ENCODE measurements at regions not wholly inside any gene's neighbourhood (a gene's known extent, or its start where the extent isn't known, plus 50 kb on each side); places are given as distances from the start of the nearest gene placed in this dataset.
"Not testable (repeated sequence)": the region's sequence is repeated elsewhere in the genome, so short reads cannot be mapped to it uniquely, and the experiment has no call there.

DNA sequence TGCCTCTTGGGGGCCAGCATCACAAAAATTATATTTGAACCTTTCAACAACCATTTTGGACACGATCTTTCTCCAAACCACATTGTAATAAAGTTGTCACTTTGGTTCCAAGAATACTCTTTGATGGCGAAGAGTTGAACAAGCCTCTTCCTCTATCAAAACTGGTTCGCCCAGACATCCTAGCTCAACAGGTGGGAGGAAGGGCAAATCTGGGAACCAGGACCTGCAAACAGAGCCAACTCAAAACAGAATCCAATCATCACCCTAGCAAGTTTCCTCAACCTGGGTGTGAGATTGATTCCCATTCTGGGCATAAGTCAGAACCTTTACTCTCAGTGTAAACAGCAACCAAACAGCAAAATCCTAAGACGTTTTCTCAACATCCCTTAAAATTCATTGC is 141.2 kb upstream of the RREB1 start:
- no peak for DNase-seq (ENCODE audit: low read depth in 4 of 4, low spot score in 3 of 4)

DNA sequence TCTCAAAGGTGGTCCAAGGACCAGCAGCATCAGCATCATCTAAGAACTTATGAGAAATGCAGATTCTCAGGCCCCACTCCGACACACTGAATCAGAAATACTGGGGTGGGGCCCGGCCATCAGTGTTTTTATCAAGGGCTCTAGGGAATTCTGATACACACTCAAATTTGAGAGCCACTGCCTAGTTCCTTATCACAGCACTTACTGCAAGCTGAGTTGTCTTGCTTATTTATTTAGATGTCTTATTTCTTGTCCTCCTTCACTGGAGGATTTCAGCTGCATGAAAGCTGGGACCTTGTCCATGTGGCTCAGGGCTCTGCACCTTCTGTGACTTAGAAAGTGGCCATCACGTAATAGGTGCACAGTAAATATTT is 139.4 kb upstream of the RREB1 start:
- DNase-seq (ENCODE audit: low read depth in 4 of 4, low spot score in 3 of 4): no peak

DNA sequence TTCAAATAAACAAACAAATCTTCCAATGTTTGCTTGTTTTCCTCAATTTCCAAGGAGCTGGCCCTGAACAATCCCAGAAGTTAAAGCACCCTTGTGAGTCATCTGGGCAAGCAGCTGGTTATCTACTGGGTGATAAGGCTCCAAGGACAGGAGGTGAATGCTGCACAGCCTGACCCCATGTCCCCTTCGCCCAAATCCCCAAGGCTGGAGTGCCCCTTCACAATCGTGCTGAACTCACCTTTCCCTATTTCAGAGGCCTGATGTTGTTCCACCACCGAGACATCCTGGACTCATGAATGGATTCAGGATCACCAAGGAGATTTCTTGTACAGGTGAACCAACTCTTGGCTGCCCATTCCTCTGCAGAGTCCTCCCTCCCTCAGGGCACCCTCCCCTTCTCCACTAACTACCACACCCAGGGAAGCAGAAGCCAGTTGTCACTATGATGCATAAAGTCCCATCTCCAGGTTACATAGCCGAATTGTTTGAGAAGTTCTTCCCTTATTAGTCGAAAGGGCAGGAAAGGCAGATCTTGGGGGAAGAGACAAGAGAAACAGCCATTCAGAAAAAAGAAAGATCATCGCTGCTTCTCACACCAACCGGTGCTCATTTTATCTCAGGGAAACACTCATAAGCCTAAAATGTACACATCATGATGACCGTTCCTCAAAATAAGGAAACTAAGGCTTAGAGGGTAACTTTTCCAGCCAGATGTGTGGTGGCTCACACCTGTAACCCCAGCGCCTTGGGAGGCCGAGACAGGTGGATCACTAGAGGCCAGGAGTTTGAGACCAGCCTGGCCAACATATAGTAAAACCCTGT is 138.8 kb upstream of the RREB1 start:
- DNase-seq (ENCODE audit: low read depth in 4 of 4, low spot score in 3 of 4): no peak

DNA sequence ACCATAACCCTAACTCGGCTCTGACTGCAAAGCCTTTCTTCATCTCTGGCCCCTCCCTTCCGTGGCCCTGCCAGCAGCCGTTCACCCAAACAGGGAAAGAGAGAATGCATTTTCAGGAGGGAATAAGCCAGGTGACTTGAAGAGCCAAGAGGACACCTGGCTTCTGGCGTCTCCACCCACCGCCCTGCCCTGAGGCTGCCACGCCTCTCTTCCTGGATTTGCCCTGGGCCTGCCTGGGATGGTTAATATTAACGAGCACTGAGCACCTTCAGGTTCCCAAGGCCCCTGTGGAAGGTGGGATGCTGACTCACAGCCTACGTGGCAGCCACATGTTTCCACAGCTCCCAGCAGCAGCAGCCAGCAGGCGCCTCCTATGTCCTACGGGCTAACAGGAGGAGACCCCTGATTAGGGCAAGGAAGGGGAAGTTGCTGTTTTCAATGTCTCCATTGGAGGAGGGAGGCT is 138.0 kb upstream of the RREB1 start:
- peak in 3 of 4 donors; percentile 12 to 28 (median 22) for DNase-seq (ENCODE audit: low read depth in 4 of 4, low spot score in 3 of 4)

DNA sequence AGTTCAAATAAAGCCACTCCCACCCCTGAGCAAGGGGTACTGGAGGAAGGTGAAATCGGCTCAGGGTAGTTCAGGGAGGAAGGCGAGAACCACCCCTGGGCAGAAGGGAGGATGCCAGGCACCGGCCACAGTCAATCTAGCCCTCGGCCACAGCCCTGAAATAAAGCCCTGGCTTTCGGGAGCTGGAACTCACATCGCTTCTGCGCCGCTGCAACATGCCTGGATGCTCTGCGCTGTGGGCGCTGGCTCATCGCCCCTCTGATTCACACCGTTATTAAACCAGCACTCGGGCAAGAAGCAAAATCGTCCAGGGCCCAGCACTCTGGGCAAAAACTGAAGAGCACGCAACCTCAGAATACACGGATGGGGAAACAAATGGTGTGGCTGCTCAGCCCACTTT is 136.9 kb upstream of the RREB1 start:
- no peak for DNase-seq (ENCODE audit: low read depth in 4 of 4, low spot score in 3 of 4)

DNA sequence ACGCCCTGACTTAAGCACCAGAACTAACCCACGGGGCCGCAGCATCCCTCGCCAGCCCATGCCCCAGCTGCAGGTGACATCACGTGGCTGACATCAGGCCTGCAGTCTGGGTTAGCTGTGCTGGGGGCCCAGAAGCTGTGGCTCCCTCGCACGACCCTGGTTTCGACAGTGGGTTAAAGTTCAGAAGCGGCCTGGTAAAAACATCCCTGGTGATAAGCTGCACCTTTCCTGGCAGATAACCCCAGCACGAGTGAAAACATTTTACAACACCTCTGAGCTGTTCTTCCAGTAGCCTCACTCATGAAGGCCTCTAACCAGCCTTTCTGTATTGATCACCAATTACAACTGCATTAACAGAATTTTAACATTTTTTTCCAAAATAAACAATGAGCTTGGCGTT is 136.4 kb upstream of the RREB1 start:
- no peak for DNase-seq (ENCODE audit: low read depth in 4 of 4, low spot score in 3 of 4)

DNA sequence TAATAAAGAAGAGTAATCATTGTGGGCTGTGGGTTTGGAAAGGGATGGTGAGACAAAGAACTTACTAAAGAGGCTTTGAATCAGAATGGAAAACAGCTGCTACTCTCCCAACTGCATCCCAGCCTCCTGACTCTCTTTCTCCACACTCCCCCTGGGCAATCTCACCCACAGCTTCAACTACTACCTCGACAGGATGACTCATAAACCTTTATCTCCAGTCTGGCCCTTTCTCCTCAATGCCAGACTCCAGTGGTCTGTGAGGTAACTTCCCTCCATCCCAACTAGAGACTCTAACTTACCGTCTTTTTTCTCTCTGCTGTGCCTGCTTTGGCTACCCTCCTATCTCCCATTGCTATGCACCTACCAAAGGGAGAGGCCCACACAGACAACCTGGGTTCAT is 135.3 kb upstream of the RREB1 start:
- DNase-seq (ENCODE audit: low read depth in 4 of 4, low spot score in 3 of 4): no peak

DNA sequence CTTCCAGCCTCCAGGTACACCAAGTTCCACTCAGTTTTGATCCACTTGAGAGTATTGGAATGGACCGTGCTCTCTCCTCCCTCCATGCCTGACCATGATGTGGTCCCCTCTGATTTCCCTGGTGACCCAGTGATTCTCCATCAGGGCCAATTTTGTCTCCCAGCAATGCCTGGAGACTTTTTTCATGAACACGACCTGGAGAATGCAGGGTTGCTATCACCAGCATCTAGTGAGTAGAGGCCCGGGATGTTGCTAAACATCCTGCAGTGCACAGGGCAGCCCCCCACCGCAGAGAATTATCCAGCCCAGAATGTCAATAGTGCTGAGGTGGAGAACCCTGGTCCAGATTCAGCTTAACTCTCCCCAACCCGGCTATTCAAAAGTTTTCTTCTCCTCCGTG is 134.0 kb upstream of the RREB1 start:
- DNase-seq (ENCODE audit: low read depth in 4 of 4, low spot score in 3 of 4): no peak

DNA sequence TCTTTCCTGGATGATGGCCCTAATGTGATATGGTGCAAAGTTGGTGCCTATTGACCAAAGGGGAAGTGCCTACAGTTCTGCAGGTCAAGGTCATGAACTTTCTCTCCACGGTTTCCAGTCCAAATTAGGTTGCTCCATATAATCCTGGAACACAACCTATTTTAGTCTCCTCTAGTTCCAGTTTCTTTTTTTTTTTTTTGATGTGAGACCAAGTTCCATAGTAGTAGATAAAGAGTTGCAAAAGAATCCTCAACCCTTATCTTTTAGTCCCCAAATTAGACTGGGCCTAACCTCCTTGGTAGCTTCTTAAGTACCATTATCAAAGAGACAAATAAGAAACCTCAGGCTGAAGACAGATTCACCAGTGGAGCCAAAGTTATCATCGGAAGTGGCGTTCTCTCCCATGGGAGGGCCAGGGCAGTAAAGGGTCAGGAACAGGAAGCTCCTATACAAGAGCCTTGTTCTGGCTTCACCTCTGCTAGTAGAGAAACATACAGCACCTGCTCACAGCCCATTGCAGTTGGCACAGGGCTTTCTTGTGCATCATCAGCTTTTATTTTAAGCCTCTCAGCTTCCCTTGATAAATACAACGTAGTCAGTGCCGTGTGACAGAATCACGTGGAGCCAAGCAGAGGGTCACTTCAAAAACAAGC is 132.2 kb upstream of the RREB1 start:
- DNase-seq (ENCODE audit: low read depth in 4 of 4, low spot score in 3 of 4): no peak

DNA sequence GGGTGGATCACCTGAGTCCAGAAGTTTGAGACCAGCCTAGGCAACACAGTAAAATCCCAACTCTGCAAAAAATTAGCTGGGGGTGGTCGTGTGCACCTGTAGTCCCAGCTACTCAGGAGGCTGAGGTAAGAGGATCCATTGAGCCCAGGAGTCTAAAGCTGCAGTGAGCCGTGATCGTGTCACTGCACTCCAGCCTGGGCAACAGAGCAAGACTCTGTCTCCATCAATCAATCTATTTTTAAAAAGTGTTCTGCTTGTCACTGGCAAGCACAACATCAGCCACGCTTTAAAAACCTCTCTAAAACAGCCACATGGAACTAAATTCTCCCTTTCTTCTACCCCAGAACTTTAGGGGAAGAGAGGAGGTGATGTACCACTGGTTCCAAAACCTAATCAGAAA is 131.6 kb upstream of the RREB1 start:
- no peak for DNase-seq (ENCODE audit: low read depth in 4 of 4, low spot score in 3 of 4)

DNA sequence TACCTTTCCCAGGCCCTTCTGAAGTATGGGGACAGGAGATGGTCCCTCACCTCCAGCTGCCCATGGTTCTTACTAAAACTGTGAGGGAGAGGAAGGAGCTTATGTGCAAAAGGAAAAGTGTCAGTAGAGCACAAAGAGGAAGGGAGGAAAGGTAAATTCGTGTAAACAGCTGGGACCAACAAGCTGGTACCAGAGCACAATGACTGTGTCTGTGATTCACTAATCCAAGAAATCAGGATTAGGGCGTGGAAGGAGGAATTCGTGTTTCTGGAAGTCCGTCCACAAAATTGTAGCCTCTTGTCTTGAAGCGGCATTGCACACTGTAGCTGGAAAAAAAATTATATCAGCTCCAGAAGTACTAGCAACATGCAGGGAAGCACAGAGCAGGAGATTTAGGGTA is 129.0 kb upstream of the RREB1 start:
- no peak for DNase-seq (ENCODE audit: low read depth in 4 of 4, low spot score in 3 of 4)

DNA sequence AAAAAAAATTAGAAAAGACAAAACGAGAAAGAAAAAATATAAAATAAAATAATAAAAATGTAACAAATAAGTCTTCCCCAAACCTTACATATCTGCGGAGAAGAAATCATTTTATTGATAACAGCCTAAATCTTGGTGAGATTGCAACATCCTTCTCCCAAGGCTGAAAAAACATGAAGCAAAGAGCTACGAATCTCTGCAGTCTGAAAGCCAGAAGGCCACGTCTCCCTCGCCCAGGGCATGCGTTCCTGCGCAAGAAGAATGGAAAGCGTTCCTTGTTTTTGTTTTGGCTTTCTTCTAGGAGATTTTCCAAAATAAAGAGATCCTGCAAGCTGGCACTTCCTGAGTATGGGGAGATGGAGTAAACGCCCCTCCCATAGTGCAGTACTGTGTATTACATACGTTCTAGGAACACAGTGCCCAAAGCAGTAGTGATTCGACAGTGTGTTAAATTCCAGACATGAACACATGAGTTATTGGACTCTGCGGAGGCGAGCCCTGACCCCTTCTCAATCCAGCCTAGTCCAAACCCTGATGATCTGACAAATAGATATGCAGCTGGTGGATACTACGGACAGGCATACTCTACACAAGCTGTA is 126.7 kb upstream of the RREB1 start:
- no peak for DNase-seq (ENCODE audit: low read depth in 4 of 4, low spot score in 3 of 4)

DNA sequence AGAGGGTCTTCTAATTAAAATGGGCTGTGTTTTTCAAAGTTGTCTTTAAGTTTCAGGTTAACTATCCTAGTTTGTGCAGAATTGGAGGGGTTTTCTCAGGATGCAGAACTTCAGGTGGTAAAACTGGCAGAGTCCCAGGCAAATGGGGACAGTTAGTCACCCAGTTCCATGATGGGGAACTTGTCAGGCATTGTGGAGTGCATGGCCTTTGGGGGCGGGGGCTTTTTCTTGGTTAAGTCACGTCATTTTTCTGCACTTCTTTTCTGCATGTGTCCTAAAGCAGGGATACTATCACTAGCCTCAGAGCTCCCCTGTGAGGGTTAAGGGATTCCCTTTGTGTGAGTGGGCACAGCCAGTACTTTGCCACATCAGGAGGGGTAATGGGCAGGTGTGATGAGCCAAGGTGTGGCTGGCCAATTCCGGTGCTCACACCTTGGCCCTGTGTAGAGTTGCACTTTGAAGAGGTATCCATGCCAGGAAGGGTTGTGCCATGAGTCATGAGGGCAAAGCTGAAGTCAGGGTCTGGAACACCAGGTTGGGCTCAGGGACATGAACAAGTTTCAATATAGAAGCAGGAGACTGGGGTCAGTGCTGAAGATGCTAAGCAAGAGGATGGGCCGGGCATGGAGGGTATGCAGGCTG is 126.0 kb upstream of the RREB1 start:
- DNase-seq (ENCODE audit: low read depth in 4 of 4, low spot score in 3 of 4): no peak

DNA sequence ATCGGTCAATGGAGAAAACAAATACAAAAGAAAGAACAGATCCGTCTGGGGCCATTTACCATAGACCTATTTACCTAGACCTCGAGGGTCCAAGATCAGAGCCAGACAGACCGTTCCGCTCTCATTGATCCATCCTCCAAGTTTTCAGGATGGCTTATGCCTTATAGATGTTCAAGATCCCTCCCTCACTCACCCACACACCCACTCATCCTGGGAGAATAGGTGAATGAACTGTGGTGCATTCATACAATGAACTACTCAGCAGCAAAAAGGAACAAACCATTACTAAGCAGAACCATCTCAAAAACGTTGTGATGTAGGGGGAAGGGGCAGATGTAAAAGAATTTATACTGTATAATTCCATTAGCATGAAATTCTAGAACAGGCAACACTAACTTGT is 125.1 kb upstream of the RREB1 start:
- no peak for DNase-seq (ENCODE audit: low read depth in 4 of 4, low spot score in 3 of 4)

DNA sequence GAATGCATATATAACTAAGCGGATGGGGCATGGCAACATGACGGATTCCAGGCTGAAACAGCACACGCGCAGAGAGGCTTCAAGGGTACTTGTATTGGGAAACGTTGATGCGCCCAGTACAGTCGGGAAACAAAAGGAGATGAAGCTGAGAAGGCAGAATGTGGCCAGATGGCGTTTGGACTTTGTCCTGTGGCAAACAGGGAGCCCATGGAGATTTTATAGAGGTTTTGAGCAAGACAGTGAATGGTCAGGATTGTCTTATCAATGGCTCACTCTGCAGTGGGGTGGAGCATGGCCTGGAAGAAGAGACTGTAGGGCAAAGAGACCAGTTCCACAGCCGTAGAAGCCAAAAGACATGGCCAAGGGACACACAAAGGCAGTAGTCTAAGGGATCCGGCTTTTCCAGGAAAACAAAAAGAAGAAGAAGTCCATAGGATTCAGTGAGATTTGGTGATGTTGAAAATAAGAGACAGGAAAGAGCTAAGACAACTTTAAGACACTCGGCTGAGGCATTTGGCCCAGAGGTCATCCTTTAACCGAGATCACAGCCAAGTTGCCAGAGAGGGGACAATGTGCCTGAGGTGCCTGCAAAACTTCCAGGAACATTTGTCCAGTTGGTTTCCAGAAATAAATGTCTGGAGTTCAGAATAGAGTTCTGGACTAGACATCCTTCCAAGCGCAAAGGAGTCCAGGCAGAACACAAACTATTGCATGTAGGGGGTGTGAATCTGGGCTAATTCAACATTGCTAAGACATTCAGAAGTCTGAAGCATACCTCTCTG is 123.0 kb upstream of the RREB1 start:
- DNase-seq (ENCODE audit: low read depth in 4 of 4, low spot score in 3 of 4): no peak

DNA sequence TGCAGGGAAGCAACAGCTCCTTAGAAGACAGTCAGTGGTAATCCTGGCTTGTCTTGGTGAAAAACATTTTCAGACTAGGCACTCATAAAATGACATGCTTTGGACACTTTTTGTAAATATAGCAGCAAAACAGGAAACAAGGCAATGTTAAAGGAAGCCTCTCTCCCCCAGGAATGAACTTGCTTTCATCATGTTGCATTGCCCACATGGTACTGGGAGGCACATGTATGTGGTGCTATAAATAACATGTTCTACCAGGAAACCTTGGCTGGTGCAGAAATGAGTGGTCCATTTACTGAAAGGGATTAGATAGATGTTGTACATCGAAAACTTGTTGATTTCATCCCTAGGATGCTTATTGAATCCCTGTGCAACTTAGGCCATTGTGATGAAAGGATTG is 121.4 kb upstream of the RREB1 start:
- DNase-seq (ENCODE audit: low read depth in 4 of 4, low spot score in 3 of 4): no peak

DNA sequence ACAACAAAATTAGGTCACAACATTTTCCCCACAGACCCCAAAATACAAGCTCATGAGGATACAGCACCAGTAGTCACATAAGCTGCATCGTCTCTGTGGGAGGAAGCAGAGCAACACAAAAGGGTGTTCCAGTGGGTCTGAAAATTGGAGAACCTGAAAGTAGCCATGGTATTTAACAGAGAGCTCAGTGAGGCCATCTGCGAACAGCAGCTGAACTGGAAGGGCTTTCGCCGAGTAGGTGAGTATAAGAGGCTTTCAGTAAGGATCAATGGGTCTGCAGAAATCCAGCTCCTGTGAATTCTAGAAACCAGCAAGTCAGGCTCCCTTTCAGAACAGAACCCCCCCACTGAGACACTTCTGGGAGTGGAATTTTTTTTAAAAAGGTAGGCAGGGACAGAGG is 120.0 kb upstream of the RREB1 start:
- no peak for DNase-seq (ENCODE audit: low read depth in 4 of 4, low spot score in 3 of 4)

DNA sequence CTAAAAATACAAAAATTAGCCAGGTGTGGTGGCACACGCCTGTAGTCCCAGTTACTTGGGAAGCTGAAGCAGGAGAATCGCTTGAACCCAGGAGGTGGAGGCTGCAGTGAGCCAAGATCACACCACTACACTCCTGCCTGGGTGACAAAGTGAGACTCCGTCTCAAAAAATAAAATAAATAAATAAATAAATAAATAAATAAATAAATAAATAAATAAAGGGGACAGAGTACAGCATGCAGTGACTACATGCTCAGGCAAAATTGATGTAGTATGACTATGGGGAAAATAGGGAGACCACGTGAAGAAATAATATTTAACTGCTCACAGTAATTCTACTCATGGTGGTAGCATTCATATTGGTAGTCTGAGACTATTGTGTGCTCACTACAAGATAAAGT is 117.7 kb upstream of the RREB1 start:
- not testable (repeated sequence) for DNase-seq (ENCODE audit: low read depth in 4 of 4, low spot score in 3 of 4)

DNA sequence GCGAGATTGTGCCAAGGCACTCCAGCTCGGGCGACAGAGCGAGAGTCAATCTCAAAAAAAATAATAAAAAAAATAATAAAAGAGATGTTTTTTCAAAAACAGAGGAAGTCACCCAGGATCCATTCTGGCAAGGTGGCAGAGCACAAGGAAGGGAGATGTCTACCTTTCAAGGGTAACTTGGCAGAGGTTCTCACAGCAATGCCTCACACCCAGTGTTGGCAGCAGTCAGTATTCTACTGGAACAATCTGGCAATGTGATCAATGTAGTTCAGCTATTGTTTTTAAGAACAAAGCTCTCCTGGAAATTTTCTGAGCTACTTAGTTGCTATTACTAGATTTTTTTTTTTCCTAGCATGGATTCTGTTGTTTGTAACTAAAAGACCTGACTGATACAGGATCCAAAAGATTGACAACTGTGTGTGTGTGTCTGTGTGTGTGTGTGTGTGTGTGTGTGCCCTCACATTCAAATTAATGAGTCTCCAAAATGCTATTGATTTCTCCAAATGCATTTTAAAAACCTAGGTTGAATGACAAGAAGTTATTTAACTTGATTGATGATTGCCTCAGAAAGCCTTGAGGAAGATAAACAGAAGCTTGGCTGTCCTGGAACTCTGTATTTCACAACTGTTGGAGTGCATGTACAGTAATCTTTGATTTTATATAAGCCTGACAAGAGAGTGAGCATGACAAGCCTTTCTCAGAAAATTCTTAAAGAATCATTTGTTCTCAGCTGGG is 114.1 kb upstream of the RREB1 start:
- no peak for DNase-seq (ENCODE audit: low read depth in 4 of 4, low spot score in 3 of 4)

DNA sequence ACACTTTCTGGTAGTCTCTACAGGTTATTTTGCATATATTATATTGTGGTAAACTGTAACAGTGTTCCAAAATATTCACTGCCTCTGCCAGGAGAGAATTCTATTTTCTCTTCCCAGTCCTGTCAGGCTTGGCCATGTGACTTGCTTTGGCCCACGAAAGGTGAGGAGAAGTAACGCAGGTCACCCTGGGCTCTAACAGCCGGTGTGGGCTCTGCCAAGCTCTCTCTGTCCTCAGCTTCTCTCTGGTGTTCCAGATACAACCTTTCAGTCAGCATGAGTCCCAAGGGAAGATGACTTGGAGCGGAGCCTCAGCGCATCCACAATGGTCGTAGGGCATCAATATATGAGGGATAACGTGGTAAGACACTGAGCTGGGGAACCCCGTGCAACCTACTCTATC is 113.0 kb upstream of the RREB1 start:
- DNase-seq (ENCODE audit: low read depth in 4 of 4, low spot score in 3 of 4): no peak

Measured in right renal pelvis (tissue), 4 donors.